Hematopoietic multipotent progenitor cell treated with erythropoietin and hydrocortisone succinate and interleukin-3 and kit ligand, for 6 days (in vitro differentiated cells): ENCODE measurements at regions not wholly inside any gene's neighbourhood (a gene's known extent, or its start where the extent isn't known, plus 50 kb on each side); places are given as distances from the start of the nearest gene placed in this dataset.
"Not testable (repeated sequence)": the region's sequence is repeated elsewhere in the genome, so short reads cannot be mapped to it uniquely, and the experiment has no call there.

ENCODE experiments used
- DNase-seq: peaks from one replicate; pipeline ENCODE4 v3.0.0-alpha.2; 2015

DNA sequence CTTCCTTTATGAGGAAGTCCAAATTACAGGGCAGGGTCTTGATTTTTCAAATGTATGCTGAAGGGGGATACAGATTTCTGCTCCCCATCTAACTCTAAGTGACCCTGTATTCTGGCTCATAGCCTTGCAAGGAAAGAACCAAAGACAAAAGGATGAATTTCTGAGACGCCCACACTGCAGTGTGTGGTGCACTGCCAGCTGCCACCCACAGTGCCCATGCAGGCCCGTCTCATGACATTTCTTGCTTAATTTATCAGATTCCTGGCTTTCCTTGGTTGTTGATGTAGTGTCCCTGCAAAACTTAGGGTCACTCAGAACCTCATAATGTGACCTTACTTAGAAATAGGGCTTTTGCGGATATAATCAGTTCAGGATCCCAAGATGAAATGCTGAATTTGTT is 68.0 kb downstream of the CBLN4 start:
- no peak for DNase-seq

GRCh38 chr20:55936209-55936595 is 69.1 kb downstream of the CBLN4 start:
- no peak for DNase-seq

- DNase-seq = no peak
These were observed 69.7 kb downstream of the CBLN4 start for GRCh38 chr20:55935448-55936208.

DNA sequence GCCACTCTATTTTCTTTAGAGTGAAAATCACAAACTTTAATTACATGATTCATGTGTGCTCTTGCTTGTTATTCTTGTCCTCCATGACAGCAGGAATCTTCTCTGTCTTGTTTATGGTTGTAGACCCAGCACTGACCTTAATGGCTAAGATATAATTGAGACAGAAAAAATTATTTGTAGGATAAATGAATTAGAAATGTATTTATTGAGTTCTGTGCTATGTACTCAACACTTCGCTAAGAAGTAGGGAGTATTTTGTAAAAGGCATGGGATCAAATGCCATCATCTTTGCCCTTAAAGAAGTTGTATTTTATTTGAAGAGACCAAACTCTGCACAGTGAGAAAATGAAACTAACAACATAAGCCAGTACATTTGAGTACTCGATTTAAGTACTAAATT is 71.2 kb downstream of the CBLN4 start:
- no peak for DNase-seq

DNA sequence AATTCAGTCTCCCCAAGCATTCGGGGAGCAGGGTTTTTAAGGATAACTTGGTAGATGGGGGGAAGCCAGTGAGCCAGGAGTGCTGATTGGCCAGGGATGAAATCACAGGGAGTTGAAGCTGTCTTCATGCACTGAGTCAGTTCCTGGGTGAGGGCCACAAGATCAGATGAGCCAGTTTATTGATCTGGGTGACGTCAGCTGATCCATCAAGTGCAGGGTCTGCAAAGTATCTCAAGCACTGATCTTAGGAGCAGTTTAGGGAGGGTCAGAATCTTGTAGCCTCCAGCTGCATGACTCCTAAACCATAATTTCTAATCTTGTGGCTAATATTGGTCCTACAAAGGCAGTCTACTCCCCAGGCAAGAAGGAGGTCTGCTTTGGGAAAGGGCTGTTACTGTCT is 74.4 kb downstream of the CBLN4 start:
- not testable (repeated sequence) for DNase-seq

DNA sequence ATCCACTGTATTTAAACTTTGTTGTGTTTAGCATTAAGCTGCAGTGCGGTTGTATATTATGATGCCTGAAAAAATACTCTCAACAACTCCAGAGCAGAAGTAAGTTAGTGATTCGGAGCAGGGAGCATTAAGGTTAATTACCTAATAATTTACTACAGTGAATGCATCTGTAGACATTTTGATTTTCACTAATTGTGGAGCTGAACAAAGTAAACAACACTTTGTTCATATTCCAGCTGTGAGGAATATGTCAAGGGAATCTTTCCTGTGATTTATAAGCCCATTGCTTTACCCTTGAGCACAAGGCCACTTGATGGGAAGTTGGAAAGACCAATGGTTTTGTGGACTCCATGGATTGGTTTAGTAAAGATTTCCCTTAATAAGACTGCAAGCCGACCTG is 77.1 kb downstream of the CBLN4 start:
- DNase-seq = no peak

GRCh38 chr20:55919956-55920355 is 85.4 kb downstream of the CBLN4 start:
- DNase-seq = no peak

- no peak for DNase-seq
These were observed 86.0 kb downstream of the CBLN4 start for GRCh38 chr20:55919319-55919718.

GRCh38 chr20:55918471-55918870 is 86.8 kb downstream of the CBLN4 start:
- DNase-seq = no peak

DNA sequence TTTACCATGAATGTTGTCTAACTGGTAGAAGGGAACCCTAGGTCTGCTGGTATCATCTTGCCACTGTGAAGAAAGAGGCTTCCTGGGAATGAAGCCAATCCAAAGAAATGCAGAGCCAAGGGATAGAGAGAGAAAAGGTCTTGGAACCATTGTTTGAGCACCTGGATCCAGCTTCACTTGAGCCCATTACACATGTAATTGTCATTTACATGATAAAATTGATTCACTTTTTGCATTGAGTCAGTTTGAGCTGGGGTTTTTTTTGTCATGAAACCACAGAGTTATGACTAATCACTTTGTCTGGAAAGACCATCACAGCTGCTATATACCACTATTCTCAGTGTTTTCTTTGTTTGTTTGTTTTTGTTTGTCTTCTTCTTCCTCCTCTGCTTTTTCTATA is 112.3 kb downstream of the CBLN4 start:
- no peak for DNase-seq

DNA sequence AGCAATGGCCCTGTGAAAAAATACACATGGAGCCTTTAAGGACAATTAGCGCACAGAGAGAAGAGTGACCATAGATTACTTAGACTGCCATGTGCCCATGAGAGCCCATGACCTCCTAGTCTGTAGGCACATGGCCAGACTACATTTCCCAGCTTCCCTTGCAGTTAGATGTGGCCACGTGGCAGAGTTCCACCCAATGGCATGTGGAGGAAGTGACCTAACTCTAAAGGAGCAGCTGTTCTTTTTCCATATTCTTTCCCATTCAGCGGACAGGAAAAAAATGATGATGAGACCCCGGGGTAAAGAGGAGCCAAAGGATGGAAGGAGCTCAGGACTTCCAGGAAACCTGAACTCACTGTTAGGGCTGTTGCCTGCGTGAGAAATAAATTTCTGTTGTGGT is 116.6 kb downstream of the CBLN4 start:
- no peak for DNase-seq

DNA sequence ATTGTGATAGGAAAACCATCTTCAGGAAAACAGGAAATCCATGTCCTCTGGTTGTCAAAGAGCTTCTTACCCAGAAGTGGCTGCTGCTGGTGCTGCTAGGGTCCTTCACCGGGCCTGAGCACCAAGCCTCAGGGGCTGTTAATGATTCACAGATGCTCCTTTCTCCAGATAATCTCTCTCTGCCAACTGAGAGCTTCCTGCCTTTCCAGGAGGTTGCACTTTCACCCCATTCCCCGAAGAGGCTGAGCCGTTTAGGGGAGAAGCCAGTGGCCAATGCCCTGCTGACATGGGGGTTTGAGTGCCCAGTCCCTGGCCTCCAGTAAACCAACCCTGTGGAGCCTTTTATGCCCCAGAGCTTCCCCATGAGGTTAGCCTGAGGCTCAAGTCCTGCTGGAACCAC is 122.4 kb downstream of the CBLN4 start:
- DNase-seq = no peak

DNA sequence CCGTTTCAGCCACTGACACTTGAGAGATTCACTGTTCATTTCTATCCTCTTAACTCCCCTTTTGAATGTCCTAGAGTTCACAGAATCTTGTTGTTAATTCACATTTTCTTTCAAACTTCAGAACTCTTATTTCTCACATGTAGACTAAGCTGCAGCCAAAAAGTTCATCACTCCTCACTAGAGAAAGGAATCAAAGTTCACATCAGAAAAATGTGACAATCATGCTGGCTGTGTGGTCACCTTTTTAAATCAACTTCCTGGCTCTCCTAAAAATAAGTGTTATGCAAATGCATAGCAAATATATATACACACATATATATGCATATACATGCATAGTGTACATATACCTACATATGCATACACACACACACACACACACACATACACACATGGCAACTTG is 123.0 kb downstream of the CBLN4 start:
- no peak for DNase-seq

DNA sequence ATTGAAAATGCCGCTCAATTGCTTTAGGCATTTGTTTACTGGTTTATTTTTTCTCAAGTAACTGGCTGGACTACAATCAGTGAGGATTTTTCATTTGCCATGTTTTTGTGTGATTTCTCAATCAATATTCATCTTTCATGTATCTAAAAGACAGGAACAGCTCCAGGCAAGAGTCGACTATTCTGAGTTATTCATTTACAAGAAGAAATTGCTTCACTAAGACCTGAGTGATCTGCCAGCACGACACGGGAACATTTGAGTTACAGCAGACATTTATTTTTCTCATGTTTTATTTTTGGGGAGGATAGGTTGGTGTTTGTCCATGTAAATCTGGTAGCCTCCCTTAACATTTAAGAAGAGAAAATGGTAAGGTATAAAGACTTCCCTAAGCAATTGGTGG is 124.1 kb downstream of the CBLN4 start:
- no peak for DNase-seq

DNA sequence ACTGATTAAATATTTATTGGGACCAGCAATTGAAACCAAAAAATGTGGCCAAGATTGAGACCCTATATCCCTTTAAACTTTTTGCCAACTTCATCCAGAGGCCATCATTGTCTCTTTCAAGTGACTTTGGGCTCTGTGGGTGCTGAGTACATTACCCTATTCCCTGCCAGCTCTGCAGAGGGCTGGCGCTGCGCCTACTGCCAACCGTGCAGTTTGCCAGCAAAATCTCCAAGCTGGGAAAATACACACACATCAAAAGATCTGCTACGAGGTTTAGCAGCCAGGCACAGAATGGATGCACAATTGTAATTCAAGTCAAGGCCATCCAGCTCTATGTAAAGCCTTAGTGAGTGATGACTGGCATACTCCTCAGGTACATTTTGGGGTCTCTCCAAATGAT is 125.0 kb downstream of the CBLN4 start:
- DNase-seq = no peak

DNA sequence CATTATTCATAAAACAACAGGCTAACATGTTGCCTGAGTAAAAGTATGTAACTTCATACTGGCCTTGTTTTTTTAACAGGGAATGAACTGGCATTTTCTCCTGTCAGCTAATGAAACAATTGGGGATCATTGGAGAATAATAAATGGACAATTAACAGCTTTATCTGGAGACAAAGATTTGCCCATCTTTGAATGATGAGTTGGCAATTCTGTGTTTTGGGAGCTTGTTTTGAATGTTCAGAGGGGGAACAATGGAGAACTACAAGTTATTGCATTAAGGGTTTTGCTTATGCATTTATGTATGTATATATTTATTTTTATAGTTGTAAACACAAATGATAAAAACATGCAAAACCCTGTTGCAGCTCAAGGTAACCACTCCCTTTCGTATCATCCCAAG is 150.3 kb downstream of the CBLN4 start:
- no peak for DNase-seq

DNA sequence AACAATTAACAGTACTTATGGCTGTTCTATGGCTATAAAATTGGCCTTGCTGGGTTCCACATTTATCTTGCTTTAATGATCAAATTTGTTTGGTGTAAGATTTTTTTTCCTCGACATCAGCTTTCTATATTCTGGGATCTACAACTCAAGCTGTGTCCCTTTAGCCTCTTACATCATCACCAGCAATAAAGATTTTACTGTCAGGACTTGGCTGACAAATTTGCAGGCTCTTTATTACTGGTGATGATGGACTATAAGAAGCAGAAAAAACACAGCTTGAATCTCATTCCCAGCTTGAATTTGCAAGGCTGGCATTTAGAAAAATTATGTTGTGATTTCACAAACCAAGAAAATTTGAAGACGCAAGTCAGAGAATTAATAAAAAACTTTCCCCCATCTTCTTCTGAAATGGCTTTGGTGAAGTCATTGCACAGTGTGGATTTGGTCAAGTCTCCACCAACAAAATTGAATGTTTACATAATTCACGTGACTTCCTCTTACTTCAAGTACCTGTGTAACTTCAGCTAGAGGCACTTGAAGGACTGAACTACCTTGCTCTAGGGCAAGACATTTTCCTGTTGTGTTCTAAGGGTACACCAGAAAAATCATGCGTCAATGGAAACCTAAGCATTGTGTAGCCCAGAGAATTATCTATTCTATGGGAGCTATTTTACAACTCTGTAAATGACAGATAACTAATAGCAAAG is 175.0 kb downstream of the CBLN4 start:
- DNase-seq = no peak

GRCh38 chr20:55805138-55805537 is 200.2 kb downstream of the CBLN4 start:
- no peak for DNase-seq

GRCh38 chr20:55800552-55801245 is 204.6 kb downstream of the CBLN4 start:
- DNase-seq = no peak

GRCh38 chr20:55793986-55794385 is 211.3 kb downstream of the CBLN4 start:
- no peak for DNase-seq

DNA sequence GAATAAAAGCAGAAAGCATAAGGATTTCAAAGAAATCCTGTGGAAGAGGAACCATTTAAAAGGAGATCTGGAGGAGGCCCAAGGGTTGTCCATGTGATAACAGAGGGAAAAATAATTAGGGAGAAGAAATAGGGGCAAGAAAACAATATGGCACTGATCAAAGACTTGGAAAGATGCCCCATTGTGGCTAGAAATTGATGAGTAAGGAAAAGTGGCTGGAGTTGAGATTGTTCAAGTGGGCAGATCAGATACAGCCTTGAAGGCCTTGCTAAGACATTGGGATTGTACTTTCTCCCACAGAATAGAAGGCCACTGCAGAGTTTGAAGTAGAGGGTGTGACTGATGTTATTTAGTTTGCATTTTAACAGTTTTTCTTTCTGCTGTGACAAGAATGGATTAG is 213.3 kb downstream of the CBLN4 start:
- DNase-seq = no peak

DNA sequence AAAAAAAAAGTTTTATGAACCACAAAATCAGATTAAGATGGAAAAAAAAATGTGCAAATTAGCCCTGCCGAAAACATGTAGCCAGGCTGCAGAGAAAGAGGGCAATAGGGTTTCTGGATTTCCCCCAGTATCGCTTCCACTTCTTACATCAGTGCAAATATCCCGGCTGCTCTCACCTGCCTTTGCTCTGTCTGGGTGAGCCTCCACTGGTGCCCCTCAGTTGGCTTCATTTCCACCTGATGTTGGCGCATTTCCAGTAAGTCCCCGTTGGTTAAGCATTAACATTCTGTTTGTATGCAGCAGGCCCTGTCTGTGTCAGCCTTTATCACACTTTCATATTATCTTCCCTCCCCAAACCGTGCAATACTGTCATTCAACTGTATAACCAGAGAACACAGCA is 215.1 kb downstream of the CBLN4 start:
- no peak for DNase-seq

- no peak for DNase-seq
These were observed 221.3 kb downstream of the CBLN4 start for GRCh38 chr20:55784036-55784435.

- no peak for DNase-seq
These were observed 221.9 kb downstream of the CBLN4 start for GRCh38 chr20:55783381-55783780.
